CD4-positive, alpha-beta memory T cell (primary cell): ENCODE measurements at regions not wholly inside any gene's neighbourhood (a gene's known extent, or its start where the extent isn't known, plus 50 kb on each side); places are given as distances from the start of the nearest gene placed in this dataset.

Experiments used
- CTCF ChIA-PET: fragments of 350-600 bp; sonication (Branson Sonifier 250); formaldehyde crosslinking; loops from one replicate; lab custom pipeline; 2021; ENCODE audit warnings: inconsistent platforms; ENCODE audit not compliant: partially characterized antibody; lab: Charles Lee
- POLR2A ChIA-PET: fragments of 350-600 bp; sonication (Branson Sonifier 250); formaldehyde crosslinking; loops from one replicate; lab custom pipeline; 2021; ENCODE audit not compliant: partially characterized antibody; lab: Charles Lee
- DNase-seq, 5 donors: peaks; one replicate each; pipeline versions ENCODE4 v3.0.0 to v3.0.0-alpha.2; 2020 to 2022; ENCODE audit warnings: mixed read lengths in 1 of 5
- H3K27ac ChIP-seq: one replicate; pipeline ENCODE4 v1.7.0; 2013; ENCODE audit warnings: low read depth, low read length
- H3K27me3 ChIP-seq: 2 replicates; pipeline ENCODE4 v1.7.0; 2013; ENCODE audit warnings: mild to moderate bottlenecking, low read length, moderate library complexity; ENCODE audit not compliant: insufficient read depth
- H3K36me3 ChIP-seq: 2 replicates; pipeline ENCODE4 v1.7.0; 2013; ENCODE audit warnings: mild to moderate bottlenecking, low read length, moderate library complexity; ENCODE audit not compliant: insufficient read depth
- H3K4me1 ChIP-seq: 2 replicates; pipeline ENCODE4 v1.7.0; 2013; ENCODE audit warnings: mild to moderate bottlenecking, low read length, moderate library complexity; ENCODE audit not compliant: insufficient read depth
- H3K4me3 ChIP-seq, 2 donors: one replicate each; pipeline ENCODE4 v1.7.0; 2013; ENCODE audit warnings: low read length in 2 of 2, mild to moderate bottlenecking in 1 of 2
- H3K9me3 ChIP-seq, 2 donors: one replicate each; pipeline ENCODE4 v1.7.0; 2013; ENCODE audit warnings: low read length in 2 of 2, control low read depth in 1 of 2; ENCODE audit not compliant: control insufficient read depth in 1 of 2
- H3K27ac Mint-ChIP-seq, 7 donors: one replicate each; pipeline ENCODE4 v1.8.0; 2020 to 2021; ENCODE audit warnings: mixed read lengths in 7 of 7, mild to moderate bottlenecking in 6 of 7, inconsistent platforms in 3 of 7, moderate library complexity in 3 of 7
- H3K27me3 Mint-ChIP-seq, 2 donors: one replicate each; pipeline ENCODE4 v1.8.0; 2020 to 2021; ENCODE audit warnings: mixed read lengths in 2 of 2
- H3K36me3 Mint-ChIP-seq, 2 donors: one replicate each; pipeline ENCODE4 v1.8.0; 2020 to 2021; ENCODE audit warnings: mixed read lengths in 2 of 2, inconsistent platforms in 1 of 2, mild to moderate bottlenecking in 1 of 2
- H3K4me1 Mint-ChIP-seq, 4 donors: one replicate each; pipeline ENCODE4 v1.8.0; 2020 to 2021; ENCODE audit warnings: mixed read lengths in 4 of 4, mild to moderate bottlenecking in 1 of 4
- H3K4me3 Mint-ChIP-seq, 8 donors: one replicate each; pipeline ENCODE4 v1.8.0; 2020 to 2021; ENCODE audit warnings: mixed read lengths in 8 of 8, mild to moderate bottlenecking in 7 of 8, moderate library complexity in 6 of 8, inconsistent platforms in 3 of 8
- H3K9me3 Mint-ChIP-seq, 8 donors: one replicate each; pipeline ENCODE4 v1.8.0; 2020 to 2021; ENCODE audit warnings: mixed read lengths in 8 of 8, mild to moderate bottlenecking in 5 of 8, inconsistent platforms in 3 of 8, moderate library complexity in 1 of 8
- intact Hi-C: fragments of 100-400 bp; cut with micrococcal nuclease; formaldehyde crosslinking; loops from one replicate; pipeline ENCODE4 v1.15.1; 2023

DNA sequence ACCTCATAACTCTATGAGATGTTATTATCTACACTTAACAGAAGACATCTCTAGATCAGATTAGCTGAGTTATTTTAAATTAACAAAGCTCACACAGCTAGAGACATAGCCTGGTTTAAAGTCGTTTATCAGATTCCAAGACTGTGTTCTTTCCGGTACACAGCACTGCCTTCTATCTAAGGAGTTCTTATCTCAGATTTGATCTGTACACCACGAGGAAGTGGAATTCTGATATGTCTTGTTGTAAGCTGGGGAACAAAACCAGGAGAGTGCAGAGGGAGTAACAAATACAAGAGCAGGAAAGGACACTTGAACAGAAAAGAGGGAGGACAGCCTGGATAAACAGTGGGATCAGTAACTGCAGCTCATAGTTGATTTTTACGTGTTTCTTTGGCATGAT, 61.7 kb upstream of the KCNMB2 start:
- intact Hi-C loops, result no loop called here
- DNase-seq, result no peak

GRCh38 chr3:178475062-178475461, 61.2 kb upstream of the KCNMB2 start:
- Histone ChIP-seq H3K27ac (no peak overlapping the region), H3K9me3 (no peaks in the 10 kb centered on the region), H3K4me1 (no peaks in the 10 kb centered on the region), H3K27me3 (no peaks in the 10 kb centered on the region), H3K4me3 (no peak overlapping the region), H3K36me3 (no peaks in the 10 kb centered on the region)
- no peaks in the 10 kb centered on the region for H3K9me3 Mint-ChIP-seq
- no peak overlapping the region for H3K27ac Mint-ChIP-seq
- no peak overlapping the region for H3K4me3 Mint-ChIP-seq
- H3K4me1 Mint-ChIP-seq, result no peaks in the 10 kb centered on the region
- DNase-seq, result no peak
- no peaks in the 10 kb centered on the region for H3K36me3 Mint-ChIP-seq
- intact Hi-C loops, result no loop called here
- H3K27me3 Mint-ChIP-seq, result peaks cover 5 to 6% of the 10 kb centered on the region in 2 donors
- POLR2A ChIA-PET, result no interaction called here
- CTCF ChIA-PET, result no interaction called here

More for the DNA sequence above, 61.7 kb upstream of the KCNMB2 start:
- Histone ChIP-seq H3K36me3 (no peaks in the 10 kb centered on the region), H3K4me1 (no peaks in the 10 kb centered on the region), H3K9me3 (no peaks in the 10 kb centered on the region), H3K27me3 (no peaks in the 10 kb centered on the region), H3K27ac (no peak overlapping the region), H3K4me3 (no peak overlapping the region)
- H3K27me3 Mint-ChIP-seq, result peaks cover 5 to 8% of the 10 kb centered on the region in 2 donors
- H3K9me3 Mint-ChIP-seq, result no peaks in the 10 kb centered on the region
- H3K36me3 Mint-ChIP-seq, result no peaks in the 10 kb centered on the region
- H3K4me1 Mint-ChIP-seq, result no peaks in the 10 kb centered on the region
- CTCF ChIA-PET, result no interaction called here
- POLR2A ChIA-PET, result no interaction called here
- H3K27ac Mint-ChIP-seq, result no peak overlapping the region
- H3K4me3 Mint-ChIP-seq, result no peak overlapping the region

GRCh38 chr3:178476886-178477285, 59.4 kb upstream of the KCNMB2 start:
- H3K27ac Mint-ChIP-seq, result no peak overlapping the region
- CTCF ChIA-PET, result no interaction called here
- no peak overlapping the region for H3K4me3 ChIP-seq

DNA sequence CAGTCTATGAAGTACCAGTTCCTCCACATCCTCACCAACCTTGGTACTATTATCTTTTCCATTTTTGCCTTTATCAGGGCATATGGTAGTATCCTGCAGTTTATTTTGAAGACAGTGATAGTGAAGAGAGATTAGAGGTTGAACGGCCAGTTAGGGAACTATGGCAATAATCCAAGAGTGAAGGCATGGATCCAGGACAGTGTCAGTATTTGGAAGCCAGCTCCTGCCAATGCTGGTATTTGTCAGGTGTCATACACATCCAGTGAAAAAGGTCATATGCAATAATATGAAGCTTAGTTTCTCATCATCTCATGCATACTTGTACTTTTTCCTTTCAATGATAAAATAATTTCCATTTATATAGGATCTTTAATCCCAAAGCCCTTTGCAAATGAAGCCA, 56.8 kb upstream of the KCNMB2 start:
- no peaks in the 10 kb centered on the region for H3K27me3 ChIP-seq
- H3K4me1 ChIP-seq, result no peaks in the 10 kb centered on the region
- no peaks in the 10 kb centered on the region for H3K36me3 Mint-ChIP-seq
- no peak overlapping the region for H3K27ac ChIP-seq
- intact Hi-C loops, result no loop called here
- no peaks in the 10 kb centered on the region for H3K4me1 Mint-ChIP-seq
- no peaks in the 10 kb centered on the region for H3K36me3 ChIP-seq
- DNase-seq, result no peak
- peaks cover 12 to 15% of the 10 kb centered on the region in 2 donors for H3K27me3 Mint-ChIP-seq
- no peaks in the 10 kb centered on the region for H3K9me3 Mint-ChIP-seq
- ChIA-PET CTCF (no interaction called here), POLR2A (no interaction called here)
- no peak overlapping the region for H3K4me3 Mint-ChIP-seq
- no peaks in the 10 kb centered on the region for H3K9me3 ChIP-seq
- H3K27ac Mint-ChIP-seq, result no peak overlapping the region
- no peak overlapping the region for H3K4me3 ChIP-seq

More at GRCh38 chr3:178476886-178477285, 59.4 kb upstream of the KCNMB2 start:
- H3K36me3 ChIP-seq, result no peaks in the 10 kb centered on the region
- peaks cover 10 to 13% of the 10 kb centered on the region in 2 donors for H3K27me3 Mint-ChIP-seq
- no peak overlapping the region for H3K27ac ChIP-seq
- intact Hi-C loops, result no loop called here
- H3K9me3 Mint-ChIP-seq, result no peaks in the 10 kb centered on the region
- H3K36me3 Mint-ChIP-seq, result no peaks in the 10 kb centered on the region
- no peak overlapping the region for H3K4me3 Mint-ChIP-seq
- POLR2A ChIA-PET, result no interaction called here
- no peaks in the 10 kb centered on the region for H3K4me1 ChIP-seq
- H3K9me3 ChIP-seq, result no peaks in the 10 kb centered on the region
- no peaks in the 10 kb centered on the region for H3K27me3 ChIP-seq
- DNase-seq, result no peak
- no peaks in the 10 kb centered on the region for H3K4me1 Mint-ChIP-seq

DNA sequence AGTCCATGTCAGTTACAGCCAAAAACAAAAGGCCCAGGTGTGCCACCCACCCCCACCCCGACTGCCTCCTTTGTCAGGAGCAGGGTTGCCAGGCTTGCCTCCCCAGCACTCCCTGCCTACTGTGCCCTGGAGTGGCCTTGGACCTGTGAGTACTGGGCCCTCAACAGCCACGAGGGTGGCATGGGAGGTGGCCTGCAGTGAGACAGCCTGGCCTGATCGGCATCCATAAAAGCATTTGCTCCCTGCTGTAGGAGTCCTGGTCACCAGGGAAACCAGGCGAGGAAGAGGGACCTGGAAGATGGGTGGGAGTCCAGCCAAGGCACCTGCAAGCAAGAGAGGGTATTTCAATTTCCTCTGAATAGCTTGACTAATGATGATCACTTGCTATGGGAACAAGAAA, 56.4 kb upstream of the KCNMB2 start:
- H3K4me1 Mint-ChIP-seq, result no peaks in the 10 kb centered on the region
- no peaks in the 10 kb centered on the region for H3K4me1 ChIP-seq
- H3K27ac Mint-ChIP-seq, result no peak overlapping the region
- H3K9me3 ChIP-seq, result no peaks in the 10 kb centered on the region
- H3K27me3 Mint-ChIP-seq, result peaks cover 9 to 13% of the 10 kb centered on the region in 2 donors
- H3K27ac ChIP-seq, result no peak overlapping the region
- no peak overlapping the region for H3K4me3 ChIP-seq
- no peak for DNase-seq
- H3K36me3 Mint-ChIP-seq, result no peaks in the 10 kb centered on the region
- POLR2A ChIA-PET, result no interaction called here
- no peaks in the 10 kb centered on the region for H3K9me3 Mint-ChIP-seq
- H3K27me3 ChIP-seq, result no peaks in the 10 kb centered on the region
- H3K36me3 ChIP-seq, result no peaks in the 10 kb centered on the region
- CTCF ChIA-PET, result no interaction called here
- intact Hi-C loops, result no loop called here
- no peak overlapping the region for H3K4me3 Mint-ChIP-seq

DNA sequence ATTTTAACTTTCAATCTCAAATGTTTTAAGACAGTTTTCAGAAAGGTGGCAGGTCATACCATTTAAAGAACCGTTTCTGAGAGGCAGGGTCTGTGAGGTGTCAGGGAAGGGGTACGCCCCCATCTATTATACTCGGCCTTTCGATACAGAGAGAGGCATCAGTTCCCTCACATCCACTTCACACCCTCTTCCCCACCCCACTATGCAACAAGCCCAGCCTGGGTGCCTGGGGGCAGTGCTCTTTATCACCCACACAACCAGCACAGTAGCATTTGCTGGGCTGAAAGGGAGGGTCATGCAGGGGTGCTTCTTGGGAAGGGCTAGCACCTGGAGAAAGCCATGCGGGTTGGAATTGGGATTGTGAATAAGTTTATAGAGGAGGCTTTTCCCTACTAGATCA, 56.0 kb upstream of the KCNMB2 start:
- ChIA-PET CTCF (no interaction called here), POLR2A (no interaction called here)
- no peak overlapping the region for H3K27ac ChIP-seq
- intact Hi-C loops, result no loop called here
- Mint-ChIP-seq H3K4me1 (no peaks in the 10 kb centered on the region), H3K4me3 (no peak overlapping the region), H3K36me3 (no peaks in the 10 kb centered on the region), H3K27me3 (peaks cover 9 to 13% of the 10 kb centered on the region in 2 donors), H3K27ac (no peak overlapping the region), H3K9me3 (no peaks in the 10 kb centered on the region)
- no peaks in the 10 kb centered on the region for H3K36me3 ChIP-seq
- H3K4me3 ChIP-seq, result no peak overlapping the region
- H3K4me1 ChIP-seq, result no peaks in the 10 kb centered on the region
- H3K9me3 ChIP-seq, result no peaks in the 10 kb centered on the region
- no peak for DNase-seq
- no peaks in the 10 kb centered on the region for H3K27me3 ChIP-seq

GRCh38 chr3:178480795-178481194, 55.4 kb upstream of the KCNMB2 start:
- no peak for DNase-seq

GRCh38 chr3:178482981-178483380, 53.3 kb upstream of the KCNMB2 start:
- H3K27me3 ChIP-seq, result no peaks in the 10 kb centered on the region
- H3K9me3 Mint-ChIP-seq, result no peaks in the 10 kb centered on the region
- H3K4me1 ChIP-seq, result no peaks in the 10 kb centered on the region
- no peaks in the 10 kb centered on the region for H3K36me3 ChIP-seq
- H3K4me3 Mint-ChIP-seq, result no peak overlapping the region
- no peaks in the 10 kb centered on the region for H3K36me3 Mint-ChIP-seq
- ChIA-PET POLR2A (no interaction called here), CTCF (no interaction called here)
- no peak overlapping the region for H3K27ac Mint-ChIP-seq
- H3K4me1 Mint-ChIP-seq, result no peaks in the 10 kb centered on the region
- H3K27me3 Mint-ChIP-seq, result peaks cover 6 to 13% of the 10 kb centered on the region in 2 donors
- no peak overlapping the region for H3K27ac ChIP-seq
- DNase-seq, result no peak
- intact Hi-C loops, result no loop called here
- no peak overlapping the region for H3K4me3 ChIP-seq
- no peaks in the 10 kb centered on the region for H3K9me3 ChIP-seq

More at GRCh38 chr3:178480795-178481194, 55.4 kb upstream of the KCNMB2 start:
- intact Hi-C loops, result no loop called here
- no peaks in the 10 kb centered on the region for H3K9me3 Mint-ChIP-seq
- no peaks in the 10 kb centered on the region for H3K36me3 ChIP-seq
- H3K27me3 ChIP-seq, result no peaks in the 10 kb centered on the region
- POLR2A ChIA-PET, result no interaction called here
- no peaks in the 10 kb centered on the region for H3K36me3 Mint-ChIP-seq
- CTCF ChIA-PET, result no interaction called here
- no peaks in the 10 kb centered on the region for H3K4me1 Mint-ChIP-seq
- no peak overlapping the region for H3K27ac ChIP-seq
- no peaks in the 10 kb centered on the region for H3K4me1 ChIP-seq
- peaks cover 9 to 13% of the 10 kb centered on the region in 2 donors for H3K27me3 Mint-ChIP-seq
- no peaks in the 10 kb centered on the region for H3K9me3 ChIP-seq
- no peak overlapping the region for H3K4me3 ChIP-seq
- H3K4me3 Mint-ChIP-seq, result no peak overlapping the region
- no peak overlapping the region for H3K27ac Mint-ChIP-seq
